ENCODE measurements at regions not wholly inside any gene's neighbourhood (a gene's known extent, or its start where the extent isn't known, plus 50 kb on each side); places are given as distances from the start of the nearest gene placed in this dataset.

GRCh38 chr3:22371607-22372291 lies 620.7 kb upstream of the ZNF385D start:
- ATAC-seq (no peak), DNase-seq (peak in 1 of 4 donors; percentile 80)
- no peaks in the 10 kb centered on the region for H3K9me3 ChIP-seq
- H3K4me1 ChIP-seq: peaks cover 0 to 9% of the 10 kb centered on the region in 2 donors
- H3K27ac ChIP-seq: no peak overlapping the region
- no peak for TF ChIP-seq CTCF (IDR thresholded peaks at IDR 0.05)
- H3K4me3 ChIP-seq: peak overlapping the region; percentile 16 to 30
- peaks cover 24 to 35% of the 10 kb centered on the region in 2 donors for H3K27me3 ChIP-seq
- no peaks in the 10 kb centered on the region for H3K36me3 ChIP-seq
- intact Hi-C loops (cut with DNase I): no loop called here

DNA sequence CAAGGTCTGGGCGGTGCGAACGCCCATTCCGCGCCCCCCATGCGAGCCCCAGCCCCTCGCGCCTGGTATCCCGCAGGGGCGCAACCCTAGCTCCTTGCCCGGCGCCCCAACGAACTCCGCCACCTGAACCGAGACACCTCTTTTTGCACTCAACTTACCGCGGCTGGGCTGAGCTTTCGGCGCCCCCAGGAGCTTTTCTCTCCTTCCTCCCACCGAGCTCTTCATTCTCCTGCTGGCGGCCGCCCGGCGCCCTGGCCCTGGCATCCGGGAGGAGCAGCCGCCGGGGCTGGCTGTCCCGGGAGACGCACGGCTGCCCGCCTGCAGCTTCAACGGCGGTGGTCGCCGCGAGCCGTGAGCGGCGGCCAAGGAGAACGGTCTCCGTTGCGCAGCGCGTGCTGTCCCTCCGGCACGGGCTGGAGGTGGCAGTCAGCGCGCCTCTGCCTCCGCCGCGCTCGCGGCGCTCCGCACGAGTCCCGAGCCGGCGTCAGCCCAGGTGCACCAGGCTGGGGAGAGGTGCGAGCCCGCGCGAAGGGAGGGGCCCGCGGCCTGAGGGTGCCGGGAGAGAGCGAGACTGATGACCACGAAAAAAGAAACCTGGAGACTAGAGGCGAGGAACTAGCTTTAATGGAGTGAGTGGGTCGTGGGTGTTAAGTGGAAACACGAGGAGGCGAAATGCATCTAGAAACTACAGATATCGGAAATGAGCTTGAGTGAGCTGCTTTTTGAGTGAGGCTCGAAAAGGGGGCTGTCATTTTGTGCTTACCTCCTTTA lies 621.5 kb upstream of the ZNF385D start:
- Histone ChIP-seq H3K27me3 (peaks cover 24 to 35% of the 10 kb centered on the region in 2 donors), H3K4me1 (peaks cover 0 to 9% of the 10 kb centered on the region in 2 donors), H3K27ac (no peak overlapping the region), H3K36me3 (no peaks in the 10 kb centered on the region), H3K4me3 (peak overlapping the region; percentile 16 to 30), H3K9me3 (no peaks in the 10 kb centered on the region)
- peak in 2 of 4 donors; percentile 47 to 80 for DNase-seq
- no peak for TF ChIP-seq CTCF (IDR thresholded peaks at IDR 0.05)
- intact Hi-C loops (cut with DNase I): no loop called here
- ATAC-seq: peak; percentile 73

DNA sequence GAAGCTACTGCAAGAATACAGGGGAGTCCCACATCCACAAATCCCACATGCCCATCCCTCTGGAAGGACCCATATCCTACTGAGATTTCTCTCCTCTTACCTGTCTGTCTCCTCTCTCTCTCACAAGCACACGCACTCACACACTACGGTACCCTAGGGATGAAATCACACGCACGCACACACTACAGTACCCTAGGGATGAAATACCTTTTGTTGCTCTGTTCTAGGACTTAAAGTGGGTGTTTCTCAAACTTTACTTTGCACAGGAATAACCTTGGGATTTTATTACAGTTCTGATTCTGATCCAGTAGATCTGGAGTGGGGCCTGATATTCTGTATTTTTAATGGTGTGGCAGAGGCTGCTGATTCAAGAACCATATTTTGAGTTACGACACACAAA lies 622.2 kb upstream of the ZNF385D start:
- TF ChIP-seq CTCF (IDR thresholded peaks at IDR 0.05): no peak
- Histone ChIP-seq H3K4me3 (no peak overlapping the region), H3K4me1 (peaks cover 0 to 9% of the 10 kb centered on the region in 2 donors), H3K27me3 (peaks cover 24 to 35% of the 10 kb centered on the region in 2 donors), H3K9me3 (no peaks in the 10 kb centered on the region), H3K27ac (no peak overlapping the region), H3K36me3 (no peaks in the 10 kb centered on the region)
- ATAC-seq (no peak), DNase-seq (no peak)
- intact Hi-C loops (cut with DNase I): no loop called here

DNA sequence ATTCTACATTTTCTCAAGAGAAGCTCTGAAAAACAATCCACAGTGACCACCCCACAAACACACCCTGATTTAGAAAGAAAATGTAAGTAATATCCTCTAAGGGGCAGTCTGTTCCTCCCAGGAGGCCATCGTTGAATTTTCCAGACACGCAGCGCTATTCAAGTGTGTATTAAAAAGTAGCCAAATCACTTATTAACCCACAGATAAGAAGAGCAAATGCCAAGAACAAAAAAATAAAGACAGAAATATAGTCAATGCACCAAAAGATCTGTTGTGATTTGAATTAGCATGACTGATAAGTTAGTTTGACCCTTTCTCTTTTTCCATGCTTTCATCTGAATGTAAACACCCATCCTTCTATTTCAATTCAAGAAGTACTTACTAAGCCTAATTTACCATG lies 622.8 kb upstream of the ZNF385D start:
- Histone ChIP-seq H3K36me3 (no peaks in the 10 kb centered on the region), H3K27ac (no peak overlapping the region), H3K4me3 (no peak overlapping the region), H3K9me3 (no peaks in the 10 kb centered on the region), H3K4me1 (peaks cover 0 to 9% of the 10 kb centered on the region in 2 donors), H3K27me3 (peaks cover 24 to 35% of the 10 kb centered on the region in 2 donors)
- DNase-seq: peak in 1 of 4 donors; percentile 15
- intact Hi-C loops (cut with DNase I): no loop called here
- no peak for ATAC-seq
- TF ChIP-seq CTCF (IDR thresholded peaks at IDR 0.05): no peak

DNA sequence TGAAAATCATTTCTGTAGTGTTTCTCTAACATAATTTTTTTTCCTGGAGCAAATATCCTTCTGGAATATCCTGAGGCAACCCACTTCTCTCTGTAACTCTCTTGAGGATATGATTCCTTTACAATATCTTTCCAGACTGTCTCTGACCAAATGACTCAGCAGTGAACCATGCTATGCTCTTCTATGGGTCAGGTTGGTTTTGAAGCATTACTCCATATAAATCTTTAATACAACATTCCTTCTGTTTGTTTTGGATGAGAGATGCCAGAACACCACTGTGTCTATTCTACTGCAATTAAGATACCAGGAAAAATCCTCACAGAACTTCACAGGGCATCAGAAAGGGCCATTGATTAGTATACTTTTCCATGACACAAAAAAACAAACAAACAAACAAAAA lies 626.4 kb upstream of the ZNF385D start:
- Histone ChIP-seq H3K27ac (no peak overlapping the region), H3K36me3 (no peaks in the 10 kb centered on the region), H3K9me3 (no peaks in the 10 kb centered on the region), H3K27me3 (peaks cover 8 to 15% of the 10 kb centered on the region in 2 donors), H3K4me3 (no peak overlapping the region), H3K4me1 (peaks cover 0 to 2% of the 10 kb centered on the region in 2 donors)
- no peak for TF ChIP-seq CTCF (IDR thresholded peaks at IDR 0.05)
- DNase-seq: no peak
- intact Hi-C loops (cut with DNase I): no loop called here
- no peak for ATAC-seq

All from left lung (tissue), 4 donors.